SU-DHL-6 (cell line): ENCODE measurements at regions not wholly inside any gene's neighbourhood (a gene's known extent, or its start where the extent isn't known, plus 50 kb on each side); places are given as distances from the start of the nearest gene placed in this dataset.

ENCODE experiments used
- CTCF ChIP-seq: fragments of 200-600 bp; sonication (generic); IDR thresholded peaks from one replicate; pipeline ENCODE4 v1.5.1; 2017; ENCODE audit warnings: antibody characterized with exemption, mild to moderate bottlenecking, low read length, moderate library complexity; ENCODE audit not compliant: insufficient read depth, poor library complexity, severe bottlenecking
- EZH2phosphoT487 ChIP-seq: fragments of 200-600 bp; sonication (generic), shearing (Covaris generic); conservative IDR thresholded peaks from 2 replicates; pipeline ENCODE4 v1.6.1; 2018; ENCODE audit warnings: mild to moderate bottlenecking, antibody characterized with exemption, low read length, moderate library complexity, mixed read lengths

GRCh38 chr16:63960321-63960720 lies 1161.5 kb downstream of the CDH11 start:
- TF ChIP-seq CTCF (no peak), EZH2phosphoT487 (no peak)
